K562 (cell line): ENCODE measurements at regions not wholly inside any gene's neighbourhood (a gene's known extent, or its start where the extent isn't known, plus 50 kb on each side); places are given as distances from the start of the nearest gene placed in this dataset.

Source experiments
- CHD4 ChIP-seq: fragments of 200-600 bp; sonication (generic); IDR thresholded peaks from 3 replicates; pipeline ENCODE4 v1.6.1; 2012; ENCODE audit warnings: low read depth, mild to moderate bottlenecking, mixed read lengths, low read length, inconsistent platforms; ENCODE audit not compliant: insufficient read depth, insufficient replicate concordance, poor library complexity, severe bottlenecking
- CREM ChIP-seq: IDR thresholded peaks from 2 replicates; pipeline ENCODE4 v1.6.1; 2014; ENCODE audit warnings: antibody characterized with exemption, low read depth
- GTF2F1 ChIP-seq: IDR thresholded peaks from 2 replicates; pipeline ENCODE4 v1.6.1; 2011; ENCODE audit warnings: low read depth, low read length, improper control_type of control experiment
- MTA3 ChIP-seq: fragments of 450-650 bp; formaldehyde crosslinking; IDR thresholded peaks from 2 replicates; pipeline ENCODE4 v1.6.1; 2017; ENCODE audit warnings: mild to moderate bottlenecking, borderline replicate concordance
- NCOA2 ChIP-seq, 2 experiments: fragments of 450-650 bp; IDR thresholded peaks; 2 replicates each; pipeline ENCODE4 v1.6.1; 2018; ENCODE audit warnings: mild to moderate bottlenecking in 2 of 2, moderate library complexity in 1 of 2; ENCODE audit not compliant: partially characterized antibody in 2 of 2
- NR4A1 ChIP-seq, 2 experiments: fragments of 250-450 bp in 1 of 2; fragments of 450-650 bp in 1 of 2; sonication (Bioruptor Pico) in 1 of 2; IDR thresholded peaks; 2 replicates each; pipeline versions ENCODE4 v1.4.0 to v1.6.1; 2016 to 2020; ENCODE audit warnings: mild to moderate bottlenecking in 2 of 2, missing compliant biosample characterization in 1 of 2, missing genetic modification characterization in 1 of 2, moderate library complexity in 1 of 2
- PURB ChIP-seq: sonication (generic); formaldehyde crosslinking; IDR thresholded peaks from 2 replicates; pipeline ENCODE4 v1.9.0; 2021; ENCODE audit warnings: low read depth, mild to moderate bottlenecking, missing genetic modification reagents
- ZNF507 ChIP-seq: conservative IDR thresholded peaks from 2 replicates; pipeline ENCODE4 v1.6.1; 2017; ENCODE audit warnings: missing genetic modification characterization, missing compliant biosample characterization
- TF ChIP-seq, protein P1 (sequence below), 2 experiments: fragments of 150-350 bp in 1 of 2; IDR thresholded peaks; 2 replicates each; pipeline ENCODE4 v1.6.1; 2012 to 2016; ENCODE audit warnings: low read depth in 2 of 2, low read length in 2 of 2, mild to moderate bottlenecking in 1 of 2, moderate library complexity in 1 of 2
- TF ChIP-seq, protein P2 (sequence below): fragments of 450-650 bp; IDR thresholded peaks from 2 replicates; pipeline ENCODE4 v1.6.1; 2018; ENCODE audit not compliant: partially characterized antibody
- TF ChIP-seq, protein P3 (sequence below): fragments of 150-350 bp; conservative IDR thresholded peaks from 2 replicates; pipeline ENCODE4 v1.6.1; 2014; ENCODE audit warnings: low read length
- TF ChIP-seq, protein P4 (sequence below): fragments of 250-450 bp; sonication (Bioruptor Pico); IDR thresholded peaks from 2 replicates; pipeline ENCODE4 v1.8.0; 2022; ENCODE audit warnings: moderate library complexity, mild to moderate bottlenecking, inconsistent platforms
- TF ChIP-seq, protein P5 (sequence below): fragments of 450-650 bp; IDR thresholded peaks from 2 replicates; pipeline ENCODE4 v1.7.1; 2018; ENCODE audit warnings: mild to moderate bottlenecking, low read depth; ENCODE audit not compliant: partially characterized antibody

DNA sequence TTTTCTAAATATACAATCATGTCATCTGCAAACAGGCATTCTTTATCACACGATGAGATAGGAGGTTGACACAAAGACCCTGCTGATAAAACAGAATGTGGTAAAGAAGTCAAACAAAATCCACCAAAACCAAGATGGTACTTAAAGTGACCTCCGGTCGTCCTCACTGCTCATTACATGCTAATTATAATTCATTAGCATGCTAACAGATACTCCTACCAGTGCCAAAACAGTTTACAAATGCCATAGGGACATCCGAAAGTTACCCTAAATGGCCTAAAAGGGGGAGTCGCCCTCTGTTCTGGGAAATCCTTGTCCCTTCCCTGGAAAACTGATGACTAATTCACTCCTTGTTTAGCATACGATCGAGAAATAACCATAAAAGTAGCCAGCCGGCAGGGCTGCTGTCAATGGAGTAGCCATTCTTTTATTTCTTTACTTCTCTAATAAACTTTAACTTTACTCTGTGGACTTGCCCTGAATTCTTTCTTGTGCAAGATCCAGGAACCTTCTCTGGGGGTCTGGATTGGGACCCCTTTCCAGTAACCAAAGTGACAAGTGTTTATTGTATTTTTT, 126.6 kb downstream of the CCDC71L start (continued):
- TF ChIP-seq, protein P1, sequence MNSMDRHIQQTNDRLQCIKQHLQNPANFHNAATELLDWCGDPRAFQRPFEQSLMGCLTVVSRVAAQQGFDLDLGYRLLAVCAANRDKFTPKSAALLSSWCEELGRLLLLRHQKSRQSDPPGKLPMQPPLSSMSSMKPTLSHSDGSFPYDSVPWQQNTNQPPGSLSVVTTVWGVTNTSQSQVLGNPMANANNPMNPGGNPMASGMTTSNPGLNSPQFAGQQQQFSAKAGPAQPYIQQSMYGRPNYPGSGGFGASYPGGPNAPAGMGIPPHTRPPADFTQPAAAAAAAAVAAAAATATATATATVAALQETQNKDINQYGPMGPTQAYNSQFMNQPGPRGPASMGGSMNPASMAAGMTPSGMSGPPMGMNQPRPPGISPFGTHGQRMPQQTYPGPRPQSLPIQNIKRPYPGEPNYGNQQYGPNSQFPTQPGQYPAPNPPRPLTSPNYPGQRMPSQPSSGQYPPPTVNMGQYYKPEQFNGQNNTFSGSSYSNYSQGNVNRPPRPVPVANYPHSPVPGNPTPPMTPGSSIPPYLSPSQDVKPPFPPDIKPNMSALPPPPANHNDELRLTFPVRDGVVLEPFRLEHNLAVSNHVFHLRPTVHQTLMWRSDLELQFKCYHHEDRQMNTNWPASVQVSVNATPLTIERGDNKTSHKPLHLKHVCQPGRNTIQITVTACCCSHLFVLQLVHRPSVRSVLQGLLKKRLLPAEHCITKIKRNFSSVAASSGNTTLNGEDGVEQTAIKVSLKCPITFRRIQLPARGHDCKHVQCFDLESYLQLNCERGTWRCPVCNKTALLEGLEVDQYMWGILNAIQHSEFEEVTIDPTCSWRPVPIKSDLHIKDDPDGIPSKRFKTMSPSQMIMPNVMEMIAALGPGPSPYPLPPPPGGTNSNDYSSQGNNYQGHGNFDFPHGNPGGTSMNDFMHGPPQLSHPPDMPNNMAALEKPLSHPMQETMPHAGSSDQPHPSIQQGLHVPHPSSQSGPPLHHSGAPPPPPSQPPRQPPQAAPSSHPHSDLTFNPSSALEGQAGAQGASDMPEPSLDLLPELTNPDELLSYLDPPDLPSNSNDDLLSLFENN (IDR thresholded peaks at IDR 0.05; ENCODE audit: low read depth in 2 of 2, low read length in 2 of 2): no peak; a peak in 1 of 4 replicates
- TF ChIP-seq MTA3: peak; percentile 74; the same call in 1 of the 2 replicates
- TF ChIP-seq ZNF507 (tag): no peak
- TF ChIP-seq NR4A1 (CRISPR knock-in tag; IDR thresholded peaks at IDR 0.05): no peak
- peak; percentile 78 for TF ChIP-seq NR4A1 (tag; IDR thresholded peaks at IDR 0.05)
- TF ChIP-seq NCOA2 (IDR thresholded peaks at IDR 0.05; ENCODE audit: partially characterized antibody in 2 of 2): no peak
- TF ChIP-seq GTF2F1: no peak
- TF ChIP-seq, protein P2, sequence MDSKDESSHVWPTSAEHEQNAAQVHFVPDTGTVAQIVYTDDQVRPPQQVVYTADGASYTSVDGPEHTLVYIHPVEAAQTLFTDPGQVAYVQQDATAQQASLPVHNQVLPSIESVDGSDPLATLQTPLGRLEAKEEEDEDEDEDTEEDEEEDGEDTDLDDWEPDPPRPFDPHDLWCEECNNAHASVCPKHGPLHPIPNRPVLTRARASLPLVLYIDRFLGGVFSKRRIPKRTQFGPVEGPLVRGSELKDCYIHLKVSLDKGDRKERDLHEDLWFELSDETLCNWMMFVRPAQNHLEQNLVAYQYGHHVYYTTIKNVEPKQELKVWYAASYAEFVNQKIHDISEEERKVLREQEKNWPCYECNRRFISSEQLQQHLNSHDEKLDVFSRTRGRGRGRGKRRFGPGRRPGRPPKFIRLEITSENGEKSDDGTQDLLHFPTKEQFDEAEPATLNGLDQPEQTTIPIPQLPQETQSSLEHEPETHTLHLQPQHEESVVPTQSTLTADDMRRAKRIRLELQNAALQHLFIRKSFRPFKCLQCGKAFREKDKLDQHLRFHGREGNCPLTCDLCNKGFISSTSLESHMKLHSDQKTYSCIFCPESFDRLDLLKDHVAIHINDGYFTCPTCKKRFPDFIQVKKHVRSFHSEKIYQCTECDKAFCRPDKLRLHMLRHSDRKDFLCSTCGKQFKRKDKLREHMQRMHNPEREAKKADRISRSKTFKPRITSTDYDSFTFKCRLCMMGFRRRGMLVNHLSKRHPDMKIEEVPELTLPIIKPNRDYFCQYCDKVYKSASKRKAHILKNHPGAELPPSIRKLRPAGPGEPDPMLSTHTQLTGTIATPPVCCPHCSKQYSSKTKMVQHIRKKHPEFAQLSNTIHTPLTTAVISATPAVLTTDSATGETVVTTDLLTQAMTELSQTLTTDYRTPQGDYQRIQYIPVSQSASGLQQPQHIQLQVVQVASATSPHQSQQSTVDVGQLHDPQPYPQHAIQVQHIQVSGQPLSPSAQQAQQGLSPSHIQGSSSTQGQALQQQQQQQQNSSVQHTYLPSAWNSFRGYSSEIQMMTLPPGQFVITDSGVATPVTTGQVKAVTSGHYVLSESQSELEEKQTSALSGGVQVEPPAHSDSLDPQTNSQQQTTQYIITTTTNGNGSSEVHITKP: peak; percentile 24
- no peak for TF ChIP-seq CREM
- TF ChIP-seq, protein P3, sequence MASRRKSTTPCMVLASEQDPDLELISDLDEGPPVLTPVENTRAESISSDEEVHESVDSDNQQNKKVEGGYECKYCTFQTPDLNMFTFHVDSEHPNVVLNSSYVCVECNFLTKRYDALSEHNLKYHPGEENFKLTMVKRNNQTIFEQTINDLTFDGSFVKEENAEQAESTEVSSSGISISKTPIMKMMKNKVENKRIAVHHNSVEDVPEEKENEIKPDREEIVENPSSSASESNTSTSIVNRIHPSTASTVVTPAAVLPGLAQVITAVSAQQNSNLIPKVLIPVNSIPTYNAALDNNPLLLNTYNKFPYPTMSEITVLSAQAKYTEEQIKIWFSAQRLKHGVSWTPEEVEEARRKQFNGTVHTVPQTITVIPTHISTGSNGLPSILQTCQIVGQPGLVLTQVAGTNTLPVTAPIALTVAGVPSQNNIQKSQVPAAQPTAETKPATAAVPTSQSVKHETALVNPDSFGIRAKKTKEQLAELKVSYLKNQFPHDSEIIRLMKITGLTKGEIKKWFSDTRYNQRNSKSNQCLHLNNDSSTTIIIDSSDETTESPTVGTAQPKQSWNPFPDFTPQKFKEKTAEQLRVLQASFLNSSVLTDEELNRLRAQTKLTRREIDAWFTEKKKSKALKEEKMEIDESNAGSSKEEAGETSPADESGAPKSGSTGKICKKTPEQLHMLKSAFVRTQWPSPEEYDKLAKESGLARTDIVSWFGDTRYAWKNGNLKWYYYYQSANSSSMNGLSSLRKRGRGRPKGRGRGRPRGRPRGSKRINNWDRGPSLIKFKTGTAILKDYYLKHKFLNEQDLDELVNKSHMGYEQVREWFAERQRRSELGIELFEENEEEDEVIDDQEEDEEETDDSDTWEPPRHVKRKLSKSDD: no peak
- TF ChIP-seq, protein P4, sequence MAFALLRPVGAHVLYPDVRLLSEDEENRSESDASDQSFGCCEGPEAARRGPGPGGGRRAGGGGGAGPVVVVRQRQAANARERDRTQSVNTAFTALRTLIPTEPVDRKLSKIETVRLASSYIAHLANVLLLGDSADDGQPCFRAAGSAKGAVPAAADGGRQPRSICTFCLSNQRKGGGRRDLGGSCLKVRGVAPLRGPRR: no peak
- TF ChIP-seq PURB (CRISPR knock-in tag): no peak
- TF ChIP-seq, protein P5, sequence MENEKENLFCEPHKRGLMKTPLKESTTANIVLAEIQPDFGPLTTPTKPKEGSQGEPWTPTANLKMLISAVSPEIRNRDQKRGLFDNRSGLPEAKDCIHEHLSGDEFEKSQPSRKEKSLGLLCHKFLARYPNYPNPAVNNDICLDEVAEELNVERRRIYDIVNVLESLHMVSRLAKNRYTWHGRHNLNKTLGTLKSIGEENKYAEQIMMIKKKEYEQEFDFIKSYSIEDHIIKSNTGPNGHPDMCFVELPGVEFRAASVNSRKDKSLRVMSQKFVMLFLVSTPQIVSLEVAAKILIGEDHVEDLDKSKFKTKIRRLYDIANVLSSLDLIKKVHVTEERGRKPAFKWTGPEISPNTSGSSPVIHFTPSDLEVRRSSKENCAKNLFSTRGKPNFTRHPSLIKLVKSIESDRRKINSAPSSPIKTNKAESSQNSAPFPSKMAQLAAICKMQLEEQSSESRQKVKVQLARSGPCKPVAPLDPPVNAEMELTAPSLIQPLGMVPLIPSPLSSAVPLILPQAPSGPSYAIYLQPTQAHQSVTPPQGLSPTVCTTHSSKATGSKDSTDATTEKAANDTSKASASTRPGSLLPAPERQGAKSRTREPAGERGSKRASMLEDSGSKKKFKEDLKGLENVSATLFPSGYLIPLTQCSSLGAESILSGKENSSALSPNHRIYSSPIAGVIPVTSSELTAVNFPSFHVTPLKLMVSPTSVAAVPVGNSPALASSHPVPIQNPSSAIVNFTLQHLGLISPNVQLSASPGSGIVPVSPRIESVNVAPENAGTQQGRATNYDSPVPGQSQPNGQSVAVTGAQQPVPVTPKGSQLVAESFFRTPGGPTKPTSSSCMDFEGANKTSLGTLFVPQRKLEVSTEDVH: no peak
- no peak for TF ChIP-seq CHD4
